Breast epithelium (tissue), 4 donors: ENCODE measurements at regions not wholly inside any gene's neighbourhood (a gene's known extent, or its start where the extent isn't known, plus 50 kb on each side); places are given as distances from the start of the nearest gene placed in this dataset.

Source experiments
- DNase-seq, 2 donors: peaks; one replicate each; pipeline ENCODE4 v3.0.0-alpha.2; 2019; ENCODE audit warnings: low spot score in 2 of 2
- H3K27ac ChIP-seq, 2 donors: fragments of 200-600 bp; sonication (generic) in 1 of 2; one replicate each; pipeline ENCODE4 v1.5.1; 2016 to 2019; ENCODE audit warnings: mild to moderate bottlenecking in 1 of 2
- H3K27me3 ChIP-seq, 2 donors: fragments of 200-600 bp; sonication (generic) in 1 of 2; one replicate each; pipeline versions ENCODE4 v1.5.1 to v1.6.0; 2017 to 2019; ENCODE audit warnings: control low read depth in 1 of 2, mild to moderate bottlenecking in 1 of 2
- H3K36me3 ChIP-seq: fragments of 200-600 bp; one replicate; pipeline ENCODE4 v1.5.1; 2019
- H3K4me1 ChIP-seq, 2 donors: fragments of 200-600 bp; sonication (generic); one replicate each; pipeline ENCODE4 v1.5.1; 2016 to 2019; ENCODE audit warnings: control low read depth in 1 of 2
- H3K4me3 ChIP-seq, 3 donors: fragments of 200-600 bp; sonication (generic); 1 replicate in 2 of 3; 2 replicates in 1 of 3; pipeline ENCODE4 v1.5.1; 2016 to 2019; ENCODE audit warnings: mild to moderate bottlenecking in 3 of 3, moderate library complexity in 2 of 3
- H3K9me3 ChIP-seq, 2 donors: fragments of 200-600 bp; sonication (generic) in 1 of 2; one replicate each; pipeline ENCODE4 v1.5.1; 2016 to 2019; ENCODE audit warnings: control low read depth in 1 of 2
- CTCF ChIP-seq, 3 donors: fragments of 450-650 bp; IDR thresholded peaks; one replicate each; pipeline ENCODE4 v1.5.1; 2016 to 2017; ENCODE audit warnings: antibody characterized with exemption in 3 of 3, mild to moderate bottlenecking in 3 of 3, moderate library complexity in 3 of 3
- POLR2A ChIP-seq: fragments of 450-650 bp; IDR thresholded peaks from one replicate; pipeline ENCODE4 v1.6.1; 2016; ENCODE audit warnings: antibody characterized with exemption, mild to moderate bottlenecking, moderate library complexity
- POLR2AphosphoS5 ChIP-seq, 3 donors: sonication (generic); formaldehyde crosslinking; IDR thresholded peaks; one replicate each; pipeline ENCODE4 v1.6.1; 2017; ENCODE audit warnings: antibody characterized with exemption in 3 of 3
- intact Hi-C: fragments of 100-400 bp; cut with DNase I; formaldehyde crosslinking; loops from one replicate; pipeline ENCODE4 v1.15.1; 2023; ENCODE audit warnings: low total_unique reads

DNA sequence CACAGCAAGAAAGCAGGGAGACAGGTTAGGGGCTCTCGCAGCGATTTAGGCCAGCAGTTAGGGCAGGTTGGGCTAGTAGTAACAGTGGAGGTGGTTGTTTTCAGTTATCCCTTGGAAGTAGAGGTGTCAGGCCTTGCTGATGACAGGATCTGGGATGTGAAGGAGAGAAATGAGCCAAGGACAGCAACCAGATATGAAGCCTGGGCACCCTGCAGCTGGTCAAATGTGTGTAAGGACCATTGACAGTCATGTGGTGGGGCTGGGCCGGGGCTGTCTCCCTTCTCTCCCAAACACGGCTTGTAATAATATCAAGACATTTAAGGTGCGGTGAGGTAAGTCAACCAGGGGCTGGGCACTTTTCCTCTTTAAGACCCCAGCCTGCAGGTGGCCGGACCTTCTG is 112.5 kb upstream of the IGFBP3 start:
- Histone ChIP-seq H3K9me3 (no peaks in the 10 kb centered on the region), H3K36me3 (no peaks in the 10 kb centered on the region), H3K4me1 (no peaks in the 10 kb centered on the region), H3K27me3 (no peaks in the 10 kb centered on the region), H3K27ac (no peak overlapping the region), H3K4me3 (no peak overlapping the region)
- TF ChIP-seq POLR2A (no peak), POLR2AphosphoS5 (IDR thresholded peaks at IDR 0.05) (no peak), CTCF (IDR thresholded peaks at IDR 0.05) (no peak)
- intact Hi-C loops: no loop called here
- DNase-seq: no peak

DNA sequence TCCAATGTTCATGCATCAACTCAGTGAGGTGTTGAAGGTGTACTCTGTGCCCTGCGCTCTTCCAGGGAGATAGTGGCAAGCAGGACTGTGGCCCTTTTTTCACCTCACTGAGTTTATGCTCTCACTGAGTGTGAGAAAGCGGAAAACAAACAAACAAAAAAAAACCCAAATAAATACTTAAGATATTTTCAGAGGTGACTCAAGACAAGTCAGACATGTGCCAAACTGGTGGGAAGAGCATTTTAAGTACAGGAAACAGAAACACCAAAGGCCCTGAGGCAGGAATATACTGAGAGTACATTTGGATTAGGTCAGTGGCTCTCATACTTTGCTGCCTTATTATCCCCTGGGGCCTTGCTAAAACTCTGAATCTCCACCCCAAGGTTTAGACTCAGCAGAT is 111.9 kb upstream of the IGFBP3 start:
- Histone ChIP-seq H3K27me3 (no peaks in the 10 kb centered on the region), H3K27ac (no peak overlapping the region), H3K36me3 (no peaks in the 10 kb centered on the region), H3K4me1 (no peaks in the 10 kb centered on the region), H3K9me3 (no peaks in the 10 kb centered on the region), H3K4me3 (no peak overlapping the region)
- DNase-seq: no peak
- intact Hi-C loops: no loop called here
- TF ChIP-seq POLR2AphosphoS5 (IDR thresholded peaks at IDR 0.05) (no peak), POLR2A (no peak), CTCF (IDR thresholded peaks at IDR 0.05) (no peak)

DNA sequence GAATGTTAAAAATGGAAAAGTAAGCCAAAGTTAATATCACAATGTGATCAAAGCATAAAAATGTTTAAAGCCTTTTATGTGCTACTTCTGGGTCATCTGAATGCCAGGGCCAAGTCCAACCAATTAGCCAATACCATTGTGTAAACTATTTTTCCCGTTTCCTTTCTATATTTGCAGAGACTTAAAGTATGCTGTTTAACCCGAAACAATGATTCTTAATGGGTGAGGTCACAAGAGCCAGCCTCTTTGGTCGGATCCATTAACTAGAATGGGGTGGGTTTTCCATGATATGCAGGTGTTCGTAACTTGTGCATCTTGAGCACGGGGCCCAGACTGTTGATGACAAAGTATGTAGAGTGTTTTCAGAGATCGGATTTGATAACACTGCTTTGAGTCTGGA is 111.3 kb upstream of the IGFBP3 start:
- Histone ChIP-seq H3K4me3 (no peak overlapping the region), H3K36me3 (no peaks in the 10 kb centered on the region), H3K4me1 (no peaks in the 10 kb centered on the region), H3K27ac (no peak overlapping the region), H3K9me3 (no peaks in the 10 kb centered on the region), H3K27me3 (no peaks in the 10 kb centered on the region)
- intact Hi-C loops: no loop called here
- TF ChIP-seq CTCF (IDR thresholded peaks at IDR 0.05) (no peak), POLR2AphosphoS5 (IDR thresholded peaks at IDR 0.05) (no peak), POLR2A (no peak)
- no peak for DNase-seq

GRCh38 chr7:46029111-46029704 is 108.1 kb upstream of the IGFBP3 start:
- no peak overlapping the region for H3K27ac ChIP-seq
- intact Hi-C loops: no loop called here
- no peak for DNase-seq
- TF ChIP-seq CTCF (IDR thresholded peaks at IDR 0.05): no peak
- TF ChIP-seq POLR2A: no peak
- no peak for TF ChIP-seq POLR2AphosphoS5 (IDR thresholded peaks at IDR 0.05)
- no peaks in the 10 kb centered on the region for H3K9me3 ChIP-seq
- no peaks in the 10 kb centered on the region for H3K27me3 ChIP-seq
- no peak overlapping the region for H3K4me3 ChIP-seq
- no peaks in the 10 kb centered on the region for H3K36me3 ChIP-seq
- no peaks in the 10 kb centered on the region for H3K4me1 ChIP-seq

GRCh38 chr7:46028246-46028645 is 107.2 kb upstream of the IGFBP3 start:
- Histone ChIP-seq H3K36me3 (no peaks in the 10 kb centered on the region), H3K9me3 (no peaks in the 10 kb centered on the region), H3K4me3 (no peak overlapping the region), H3K4me1 (no peaks in the 10 kb centered on the region), H3K27me3 (no peaks in the 10 kb centered on the region), H3K27ac (no peak overlapping the region)
- DNase-seq: no peak
- intact Hi-C loops: no loop called here
- TF ChIP-seq CTCF (IDR thresholded peaks at IDR 0.05) (no peak), POLR2A (no peak), POLR2AphosphoS5 (IDR thresholded peaks at IDR 0.05) (no peak)
